Activated CD4-positive, alpha-beta T cell treated with anti-CD3 and anti-CD28 coated beads, Interleukin-2, amount 50 U/mL, for 16 hours (primary cell): ENCODE measurements at regions not wholly inside any gene's neighbourhood (a gene's known extent, or its start where the extent isn't known, plus 50 kb on each side); places are given as distances from the start of the nearest gene placed in this dataset.
"Not testable (repeated sequence)": the region's sequence is repeated elsewhere in the genome, so short reads cannot be mapped to it uniquely, and the experiment has no call there.

ENCODE experiments used
- DNase-seq: peaks from one replicate; pipeline ENCODE4 v3.0.0-alpha.2; 2020

DNA sequence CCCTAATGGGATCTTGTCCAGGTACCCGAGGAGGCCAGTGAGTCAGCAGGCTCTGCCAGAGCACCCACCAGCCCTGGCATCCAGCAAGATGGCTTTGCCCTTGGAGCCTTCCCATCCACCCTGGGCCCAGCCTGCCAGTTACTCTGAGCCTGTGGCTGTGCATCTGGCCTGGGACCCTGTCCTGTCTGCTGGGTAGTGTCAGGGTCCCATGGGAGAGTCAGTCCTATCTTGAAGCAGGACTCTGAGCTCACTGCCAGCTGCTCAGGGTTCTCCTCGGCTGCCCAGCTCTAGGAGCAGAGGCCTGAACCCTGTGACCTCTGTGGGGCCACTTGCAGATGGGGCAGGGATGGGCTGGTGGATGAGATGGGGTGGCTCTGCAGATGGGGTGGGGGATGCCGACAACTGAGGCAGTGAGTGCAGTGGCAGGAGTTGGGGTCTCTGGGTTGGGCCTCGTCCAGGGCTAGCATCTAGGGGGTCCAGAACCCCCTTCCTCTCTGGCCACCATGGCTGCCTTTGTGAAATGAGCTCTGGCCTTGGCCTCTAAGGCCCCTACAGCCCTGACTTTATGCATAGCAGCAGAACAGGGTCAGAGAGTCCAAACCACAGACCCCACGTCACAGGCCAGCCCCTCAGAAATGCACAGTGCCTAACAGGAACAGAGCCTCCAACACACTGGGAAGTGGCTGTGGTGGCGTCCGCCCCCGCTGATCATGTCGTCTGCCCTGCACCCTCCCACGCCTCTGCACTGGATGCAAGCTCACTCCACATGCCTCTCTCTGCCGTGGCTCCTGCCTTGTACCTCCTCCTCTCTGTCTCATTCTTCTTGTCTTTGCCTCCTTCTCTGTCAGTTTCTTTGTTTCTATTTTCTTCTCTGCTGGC lies 88.1 kb upstream of the RET start:
- DNase-seq = no peak

DNA sequence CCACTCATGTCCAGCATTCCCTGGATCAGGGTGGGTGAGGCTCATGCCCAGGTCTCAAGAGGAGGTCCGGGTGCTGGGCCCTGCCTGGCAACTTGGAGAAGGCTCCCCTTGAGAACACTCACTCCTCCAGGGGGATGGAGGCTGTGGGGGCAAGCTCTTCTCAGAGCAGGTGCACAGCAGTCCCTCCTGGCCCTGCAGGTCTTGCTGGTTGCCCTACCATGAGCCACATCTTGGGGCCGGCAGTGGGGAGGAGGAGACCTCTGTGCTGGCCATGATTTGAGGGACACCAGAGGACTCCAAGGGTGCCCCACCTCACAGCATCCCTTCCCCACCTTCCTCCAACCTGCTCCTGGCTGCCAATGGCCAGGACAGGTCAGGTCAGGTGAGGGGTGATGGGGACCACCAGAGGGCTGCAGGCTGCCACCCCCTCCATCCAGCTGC lies 87.4 kb upstream of the RET start:
- no peak for DNase-seq

DNA sequence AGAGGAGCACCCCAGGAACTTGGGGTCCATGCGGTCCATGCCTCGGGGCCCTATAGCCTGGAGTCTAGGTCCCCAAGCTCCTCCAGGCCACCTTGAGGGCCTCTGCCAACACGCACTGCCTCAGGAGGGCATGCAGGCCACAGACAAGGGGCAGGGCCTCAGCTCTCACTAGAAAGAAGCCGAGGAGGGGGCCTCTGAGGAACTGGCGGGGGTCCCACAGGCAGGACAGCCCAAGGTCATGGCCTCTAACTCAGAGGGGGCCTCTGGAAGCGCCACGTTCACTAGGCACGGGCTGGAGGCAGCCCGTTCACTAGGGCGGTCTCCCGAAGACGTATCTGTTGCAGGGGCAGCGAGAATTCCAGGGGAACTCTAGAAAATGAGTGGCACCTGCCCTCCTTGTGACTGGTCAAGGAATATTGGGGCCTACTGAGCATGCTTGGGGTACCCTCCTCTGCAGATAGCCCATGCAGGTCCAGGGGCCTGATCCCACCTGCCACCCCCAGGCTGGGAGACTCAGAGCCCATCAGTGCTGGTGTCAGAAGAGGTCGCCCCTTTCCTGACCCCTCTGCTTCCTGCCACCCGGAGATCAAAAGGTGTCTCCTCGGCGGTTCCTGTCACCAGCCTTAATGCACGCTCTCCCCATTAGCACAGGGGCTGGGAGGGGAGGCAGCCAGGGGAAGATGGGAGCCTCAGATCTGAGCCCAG lies 86.7 kb upstream of the RET start:
- DNase-seq = no peak

DNA sequence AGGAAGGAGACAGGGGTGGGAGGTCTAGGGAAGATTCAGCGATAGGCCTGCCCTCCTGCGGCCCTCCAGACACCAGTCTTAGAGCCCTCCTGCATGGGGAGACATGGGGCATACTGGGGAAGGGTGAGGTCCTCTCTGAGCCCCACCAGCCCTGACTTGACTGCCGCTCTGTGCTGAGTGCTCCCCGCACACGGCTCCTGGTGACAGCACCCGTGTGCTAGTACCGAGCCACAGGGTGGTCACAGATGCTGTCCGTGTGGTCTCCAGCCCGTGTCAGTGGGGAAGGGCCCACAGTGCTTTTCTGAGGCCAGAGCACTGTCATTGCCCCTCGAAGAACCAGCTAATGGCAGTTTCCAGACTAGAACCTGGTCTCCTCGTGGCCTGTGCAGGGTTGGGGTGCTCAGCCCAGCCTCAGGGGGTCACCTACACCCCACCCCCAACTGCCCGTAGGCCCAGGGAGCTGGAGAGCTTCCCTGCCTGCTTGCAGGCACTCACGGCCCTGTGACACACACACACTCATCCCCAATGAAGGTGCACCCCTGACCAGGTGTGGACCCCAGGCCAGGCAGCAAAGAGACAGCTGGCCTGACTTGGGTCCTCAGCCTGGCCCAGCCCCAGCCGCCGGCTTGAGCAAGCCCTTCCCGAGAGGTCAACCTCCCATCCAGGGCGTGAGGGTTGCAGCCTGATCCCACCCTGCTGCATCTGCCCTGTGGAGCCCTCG lies 86.0 kb upstream of the RET start:
- DNase-seq = no peak

DNA sequence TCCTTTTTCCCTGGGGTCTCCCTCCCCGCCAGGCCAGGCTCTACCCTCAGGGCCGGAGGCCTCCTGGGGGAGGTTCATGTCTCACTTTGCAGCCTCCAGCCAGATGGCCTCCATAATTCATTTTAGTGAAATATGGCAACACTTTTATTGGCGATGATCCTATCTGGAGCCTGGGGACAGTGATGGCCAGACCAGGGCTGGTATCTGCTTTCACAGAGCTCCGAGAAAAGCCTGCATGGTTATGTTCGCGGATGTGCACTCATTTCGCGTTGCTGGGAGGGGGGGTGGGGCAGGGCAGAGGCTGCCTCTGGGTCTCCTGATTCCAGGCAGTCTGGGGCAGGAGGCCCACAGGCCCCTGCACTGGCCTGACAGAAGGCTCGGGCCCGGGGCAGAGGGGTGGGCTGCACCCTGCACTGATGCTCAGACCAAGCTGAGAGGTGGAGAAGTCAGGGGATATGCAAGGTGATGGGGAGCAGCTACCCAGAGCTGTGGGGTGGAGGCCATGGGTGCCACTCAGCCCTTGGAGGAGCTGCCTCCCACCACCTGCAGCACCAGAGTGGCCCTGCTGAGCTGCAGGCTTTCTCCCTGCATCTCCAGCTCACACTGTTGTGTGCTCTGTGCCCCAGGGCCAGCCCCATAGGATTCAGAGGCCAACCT lies 85.3 kb upstream of the RET start:
- no peak for DNase-seq

DNA sequence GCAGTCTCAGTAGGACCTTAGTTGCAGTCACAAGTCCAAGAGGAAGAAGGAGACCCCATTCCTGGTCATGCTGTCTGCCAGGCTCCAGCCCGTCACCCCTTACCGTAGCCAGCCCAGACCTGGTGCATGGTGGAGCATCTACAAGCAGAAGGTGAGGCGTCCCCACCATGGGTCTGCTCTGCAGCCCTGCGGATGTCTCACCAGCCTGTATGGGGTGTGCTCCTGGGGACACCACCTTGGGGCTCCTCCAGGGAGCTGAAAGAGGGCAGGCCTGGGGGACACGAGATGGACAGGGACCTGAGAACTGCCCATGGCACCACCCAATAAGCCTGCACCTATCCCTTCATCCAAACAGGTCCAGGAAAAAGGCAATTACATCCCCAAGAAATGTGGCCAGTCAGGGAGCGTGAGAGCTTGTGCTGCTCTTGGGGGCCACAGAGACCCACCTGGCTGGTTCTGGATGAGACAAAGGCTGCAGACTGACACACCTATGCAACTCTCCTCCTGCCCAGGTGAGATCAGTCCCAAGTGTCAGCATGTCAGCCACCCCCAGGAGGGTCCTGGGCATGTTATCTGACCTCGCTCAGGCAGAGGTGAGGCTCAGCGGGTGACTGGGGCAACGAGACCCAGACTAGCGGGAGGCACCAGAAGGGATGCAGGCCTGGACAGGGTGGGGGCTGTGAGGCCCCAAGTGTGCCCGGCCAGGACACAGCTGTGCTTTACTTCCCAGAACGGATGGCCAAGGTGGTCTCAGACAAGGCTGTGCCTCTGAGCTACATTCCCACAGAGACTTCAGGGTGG lies 84.5 kb upstream of the RET start:
- no peak for DNase-seq

DNA sequence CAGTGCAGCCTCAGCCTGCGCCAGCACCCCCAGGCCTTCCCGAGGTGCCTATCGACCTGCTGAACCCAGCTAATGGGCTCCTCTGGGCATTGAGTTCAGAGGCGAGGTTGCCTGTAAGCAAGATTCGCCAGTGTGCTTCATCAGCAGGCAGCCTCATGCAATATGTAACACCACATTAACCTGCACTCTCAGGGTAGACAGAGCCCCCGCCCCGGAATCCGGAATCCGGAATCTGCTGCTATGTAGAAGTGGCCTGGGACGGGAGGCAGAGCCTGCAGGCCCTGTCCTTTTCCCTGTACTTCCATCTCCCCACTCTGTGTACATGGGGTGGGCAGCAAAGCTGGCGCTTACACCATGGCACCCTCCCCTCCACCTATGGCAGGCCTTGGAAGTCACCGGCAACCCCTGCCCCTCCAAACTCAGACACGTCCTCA lies 83.9 kb upstream of the RET start:
- DNase-seq = no peak

DNA sequence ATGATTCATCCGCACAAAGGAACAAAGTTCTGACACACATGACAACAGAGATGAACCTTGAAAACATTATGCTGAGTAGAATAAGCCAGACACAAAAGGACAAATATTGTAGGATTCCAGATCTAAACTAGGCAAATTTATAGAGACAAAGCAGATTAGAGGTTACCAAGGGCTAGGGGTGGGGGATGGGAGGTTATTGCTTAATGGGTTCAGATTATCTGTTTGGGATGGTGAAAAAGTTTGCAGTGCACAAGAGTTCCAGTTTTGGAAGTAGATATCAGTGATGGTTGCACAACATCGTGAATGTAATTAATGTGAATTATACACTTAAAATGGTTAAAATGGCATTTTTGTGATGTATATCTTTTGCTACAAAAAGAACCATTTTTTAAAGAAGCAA lies 82.0 kb upstream of the RET start:
- DNase-seq = not testable (repeated sequence)

DNA sequence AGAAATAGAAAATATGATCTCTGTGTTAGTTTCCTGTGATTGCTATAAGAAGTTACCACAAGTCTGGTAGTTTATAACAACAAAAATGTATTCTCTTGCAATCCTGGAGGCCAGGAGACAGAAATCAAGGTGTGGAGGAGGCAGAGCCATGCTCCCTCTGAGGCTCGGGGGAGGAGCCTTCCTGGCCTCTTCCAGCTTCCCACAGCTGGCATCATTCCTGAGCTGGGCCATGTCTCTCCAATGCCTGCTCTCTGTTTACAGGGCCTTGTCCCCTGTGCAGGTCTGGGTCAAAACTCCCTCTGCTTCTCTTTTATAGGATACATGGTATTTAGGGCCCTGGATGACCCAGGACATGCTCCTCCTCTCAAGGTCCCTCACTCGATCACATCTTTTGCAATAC lies 81.3 kb upstream of the RET start:
- no peak for DNase-seq

DNA sequence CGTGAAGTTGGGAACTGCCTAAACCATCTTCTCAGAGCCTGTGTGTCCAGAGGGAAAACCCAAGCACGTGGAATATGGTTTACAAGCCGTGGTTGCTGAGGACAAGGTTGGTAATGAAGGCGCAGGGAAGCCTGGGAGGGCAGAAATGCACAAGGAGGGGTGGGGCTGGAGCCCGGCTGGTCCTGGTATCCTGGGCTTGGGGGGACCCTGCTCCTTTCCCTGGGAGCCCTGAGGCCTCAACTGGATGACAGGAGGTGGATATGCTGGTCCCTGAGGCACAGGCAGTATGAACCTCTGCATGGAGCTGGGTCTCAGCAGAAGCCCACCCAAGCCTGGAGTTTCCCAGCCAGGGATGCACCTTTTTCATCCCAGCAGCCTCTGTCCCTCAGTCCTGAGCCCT lies 80.3 kb upstream of the RET start:
- no peak for DNase-seq

DNA sequence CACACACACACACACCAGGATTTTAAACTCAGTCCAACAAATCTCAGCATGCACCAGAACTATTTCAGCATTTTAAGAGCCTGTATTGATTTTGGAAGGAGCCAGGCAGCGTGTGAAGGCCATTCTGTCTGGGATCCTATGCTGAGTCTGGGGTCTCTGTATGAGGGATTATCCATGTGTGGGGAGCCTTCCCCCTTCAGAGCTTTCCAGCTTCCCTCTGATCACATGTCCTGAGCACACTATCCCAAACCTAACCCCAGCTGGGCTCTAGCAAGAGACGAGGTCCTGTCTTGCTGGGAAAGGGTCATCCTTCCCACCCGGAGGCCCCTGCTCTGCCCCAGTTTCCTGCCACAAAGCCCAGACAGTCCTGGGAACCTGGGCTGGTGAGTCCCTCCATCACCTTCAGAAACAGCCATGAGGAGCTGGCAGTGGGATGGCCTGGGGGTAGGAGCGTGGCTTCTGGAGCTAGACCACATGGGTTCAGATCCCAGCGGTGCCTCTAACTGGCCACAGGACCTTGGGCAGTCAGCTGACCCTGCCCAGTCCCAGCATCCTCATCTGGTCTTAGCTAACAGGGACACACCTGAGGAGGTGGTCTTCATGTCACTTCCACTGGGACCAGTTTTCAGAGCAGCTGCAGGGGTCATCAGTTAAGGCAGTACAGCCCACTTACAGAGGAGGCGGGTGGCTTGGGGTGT lies 79.6 kb upstream of the RET start:
- DNase-seq = no peak

DNA sequence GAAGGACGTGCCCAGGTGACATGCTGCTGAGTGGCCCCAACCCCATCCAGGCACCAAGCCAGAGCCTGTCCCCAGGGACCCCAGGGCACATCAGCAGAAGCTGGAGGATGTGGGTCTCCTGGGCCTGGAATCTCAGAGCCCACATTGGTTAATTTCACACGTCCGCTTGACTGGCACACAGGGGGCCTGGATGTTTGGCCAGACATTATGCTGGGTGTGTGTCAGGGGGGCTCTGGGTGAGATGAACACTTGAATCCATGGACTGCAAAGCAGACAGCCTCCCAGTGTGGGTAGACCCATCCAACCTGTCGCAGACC lies 79.1 kb upstream of the RET start:
- no peak for DNase-seq

DNA sequence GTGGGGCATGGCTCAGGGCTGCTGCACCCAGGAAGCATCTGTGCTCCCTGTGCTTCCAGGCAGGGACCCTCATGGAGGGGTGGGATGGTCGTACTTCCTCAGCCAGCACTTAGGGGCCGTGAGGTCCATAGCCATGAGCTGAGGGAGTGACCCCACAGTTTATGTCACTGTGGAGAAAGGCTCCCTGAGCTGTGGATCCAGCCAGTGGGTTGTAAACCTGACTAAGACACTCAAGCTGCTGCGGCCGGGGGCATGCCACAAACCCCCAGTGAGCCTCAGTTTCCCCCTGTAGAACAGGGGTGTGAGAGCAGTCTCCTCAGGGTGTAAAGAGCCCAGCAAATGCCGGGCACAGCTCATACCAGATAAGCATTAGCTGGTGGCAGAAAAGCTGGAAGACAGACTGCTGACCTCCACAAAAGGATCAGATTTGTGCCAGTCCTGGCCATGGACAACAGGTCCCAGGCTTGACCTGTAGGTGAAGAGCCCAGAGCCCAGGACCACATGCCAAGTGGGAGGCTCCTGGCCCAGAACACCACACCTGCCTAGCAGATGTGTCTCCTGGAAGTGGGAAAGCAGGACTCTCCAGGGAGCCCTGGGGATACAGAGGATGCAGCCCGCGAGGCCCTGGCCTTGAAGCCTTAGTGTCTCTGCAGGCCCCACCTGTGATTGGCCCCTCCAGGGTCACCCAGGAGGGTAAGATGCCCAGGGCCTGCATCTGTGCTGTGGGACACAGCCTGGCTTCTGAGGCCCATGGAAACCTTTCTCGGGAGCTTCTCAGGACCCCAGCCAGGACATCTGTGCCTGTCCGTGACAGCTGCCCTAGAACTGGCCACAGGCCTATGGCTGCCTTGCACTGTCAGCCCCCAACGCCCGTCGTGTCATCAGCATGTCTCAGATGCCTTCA lies 78.1 kb upstream of the RET start:
- no peak for DNase-seq

DNA sequence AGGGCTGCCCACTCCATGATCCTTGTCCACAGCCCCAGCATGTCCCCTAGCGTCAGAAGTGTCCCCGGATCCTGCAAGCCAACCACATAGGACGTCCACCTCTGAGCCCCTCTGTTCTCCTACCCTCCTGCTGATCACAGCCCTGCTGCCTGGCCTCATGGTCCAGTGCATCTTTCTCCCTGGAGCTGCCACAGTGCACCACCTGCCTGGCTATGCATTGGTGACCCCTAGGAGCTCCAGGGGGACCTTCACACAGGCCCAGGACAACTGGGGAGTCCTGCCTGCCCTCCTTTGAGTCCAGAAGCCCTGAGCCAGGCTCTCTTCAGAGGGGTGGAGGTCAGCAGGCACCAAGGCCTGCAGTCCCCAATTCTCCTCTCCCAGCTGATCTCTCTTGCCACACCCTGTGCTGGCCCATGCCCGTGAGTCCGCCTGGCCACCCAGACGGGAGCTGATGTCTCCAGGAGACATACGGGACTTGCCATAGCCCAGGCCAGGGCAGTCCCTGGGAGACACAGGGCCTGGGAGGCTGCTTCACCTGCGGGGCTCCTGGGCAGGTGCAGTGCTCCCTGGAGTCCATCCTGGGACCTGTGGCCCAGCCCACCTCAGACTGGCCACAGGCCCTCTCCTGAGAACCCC lies 77.4 kb upstream of the RET start:
- DNase-seq = no peak

DNA sequence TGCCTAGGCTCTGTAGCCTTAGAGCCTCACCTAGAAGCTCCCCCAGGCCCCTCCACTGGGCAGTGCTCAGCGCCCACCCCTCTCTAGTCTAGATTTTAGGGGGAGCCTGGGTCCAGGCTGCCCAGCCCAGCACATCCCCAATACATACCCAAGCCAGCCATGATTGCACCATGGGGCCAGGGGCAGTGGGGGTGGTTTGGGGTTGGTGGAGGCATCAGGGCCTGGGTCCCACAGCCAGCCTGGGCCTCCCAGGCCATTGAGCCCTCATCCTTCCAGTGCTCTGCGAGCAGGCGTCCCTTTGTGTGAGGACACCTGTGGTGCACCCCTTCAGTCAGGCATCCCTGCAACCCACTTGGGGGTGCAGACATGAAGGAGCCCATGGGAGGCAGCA lies 76.9 kb upstream of the RET start:
- DNase-seq = no peak

DNA sequence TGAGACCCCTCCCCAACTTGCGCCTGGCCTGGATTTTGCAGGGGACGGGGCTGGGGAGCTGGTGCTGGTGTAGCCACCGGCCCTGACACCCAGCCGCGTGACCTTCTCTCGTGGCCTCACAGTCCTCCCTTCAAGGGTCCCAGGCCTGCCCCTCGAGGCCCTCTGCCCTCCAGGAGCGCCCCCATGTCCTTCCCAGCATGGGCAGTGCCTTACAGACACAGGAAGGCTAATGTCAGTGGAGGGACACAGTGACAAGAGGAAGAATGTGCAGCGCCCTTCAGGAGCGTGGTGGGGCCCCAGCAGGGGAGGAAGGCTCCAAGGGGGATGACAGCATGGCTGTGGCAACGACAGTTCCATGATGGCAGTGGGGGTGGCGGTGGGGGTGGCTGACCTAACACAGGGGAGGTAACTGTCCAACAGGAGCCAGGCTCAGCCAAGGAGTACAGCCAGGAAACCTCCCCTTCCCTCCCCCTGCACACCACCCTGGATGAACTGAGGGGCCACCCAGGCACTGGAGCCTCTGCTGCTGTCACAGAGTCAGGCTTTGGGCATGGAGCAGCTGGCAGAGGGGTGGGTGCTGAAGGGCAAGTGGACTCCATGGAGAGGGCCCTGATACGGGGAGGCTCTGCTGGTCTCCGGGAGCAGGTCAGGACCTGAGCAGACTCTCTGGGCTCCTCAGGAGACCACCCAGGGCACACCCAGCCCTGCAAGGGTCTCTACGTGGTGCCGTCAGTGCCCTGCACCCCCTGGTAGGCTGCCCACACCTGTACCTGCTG lies 76.0 kb upstream of the RET start:
- no peak for DNase-seq

DNA sequence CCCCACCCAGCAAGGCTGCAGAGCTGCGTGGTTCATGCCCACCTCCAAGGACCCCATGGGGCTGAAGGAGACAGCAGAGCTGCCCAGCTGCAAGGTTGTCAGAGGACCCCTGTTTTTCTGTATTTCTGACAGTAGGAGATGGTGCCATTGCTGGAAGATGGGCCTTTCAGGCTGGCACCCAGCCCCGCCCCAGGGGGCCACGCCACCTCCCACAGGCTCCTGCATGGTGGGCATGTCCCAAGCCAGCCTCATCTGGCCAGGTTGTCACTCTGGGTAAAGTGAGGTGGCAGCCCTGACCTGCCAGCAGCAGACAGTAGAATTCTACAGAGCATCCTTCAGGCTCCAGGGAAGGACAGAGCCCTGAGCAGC lies 75.5 kb upstream of the RET start:
- DNase-seq = no peak

DNA sequence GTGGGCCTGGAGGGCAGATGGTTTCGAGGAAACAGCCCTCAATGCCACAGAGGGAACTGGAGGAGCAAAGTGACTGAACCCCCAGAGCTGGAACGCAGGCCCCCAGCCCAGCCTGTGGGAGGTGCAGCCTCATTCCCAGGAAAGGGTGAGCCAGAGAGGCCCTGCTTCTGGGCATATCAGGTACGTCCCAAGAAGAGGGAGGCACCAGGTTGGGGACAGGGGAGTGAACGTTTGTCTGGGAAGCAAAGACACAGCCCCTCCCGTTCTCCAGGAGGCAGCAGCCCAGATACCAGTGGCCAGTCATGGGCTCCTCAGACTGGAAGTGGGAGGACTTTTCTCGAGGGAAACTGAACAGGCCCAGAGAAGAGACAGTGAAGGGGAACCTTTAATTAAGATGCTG lies 74.3 kb upstream of the RET start:
- DNase-seq = no peak

DNA sequence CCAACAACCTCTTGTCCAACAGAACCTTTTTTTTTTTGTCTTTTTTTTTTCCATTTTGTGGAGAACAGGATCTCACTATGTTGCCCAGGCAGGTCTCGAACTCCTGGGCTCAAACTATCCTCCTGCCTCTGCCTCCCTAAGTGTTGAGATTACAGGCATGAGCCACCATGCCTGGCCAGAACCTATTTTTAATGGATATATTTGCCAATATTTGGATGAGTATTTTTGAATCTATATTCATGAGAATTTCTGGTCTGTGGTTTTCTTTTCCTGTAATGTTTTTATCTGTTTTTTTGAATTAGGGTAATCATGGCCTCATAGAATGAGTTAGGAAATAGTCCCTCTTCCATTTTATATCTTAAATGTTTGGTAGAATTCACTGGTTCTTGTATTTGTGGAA lies 70.4 kb upstream of the RET start:
- DNase-seq = no peak

DNA sequence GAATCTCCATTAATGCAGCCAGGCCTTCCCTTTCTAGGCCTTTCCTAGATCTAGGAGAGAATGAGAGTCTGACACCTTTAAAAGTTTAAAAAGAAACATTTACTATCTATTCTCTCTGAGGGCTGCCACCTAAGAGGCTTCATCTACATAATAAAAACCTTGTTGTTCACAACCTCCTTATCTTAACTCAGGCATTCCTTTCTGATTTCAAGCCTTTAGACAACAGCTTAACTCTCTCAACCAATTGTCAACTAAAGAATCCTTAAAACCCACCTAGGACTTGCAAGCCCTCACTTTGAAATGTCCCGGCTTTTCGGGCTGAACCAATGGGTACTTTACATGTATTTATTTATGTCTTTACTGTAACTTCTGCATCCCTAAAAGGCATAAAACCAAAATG lies 64.3 kb upstream of the RET start:
- DNase-seq = no peak
